Body of pancreas (tissue), 4 donors: ENCODE measurements at regions not wholly inside any gene's neighbourhood (a gene's known extent, or its start where the extent isn't known, plus 50 kb on each side); places are given as distances from the start of the nearest gene placed in this dataset.

Experiments used
- ATAC-seq: fragments of 150-250 bp; one replicate; pipeline ENCODE4 v1.9.1; 2016
- DNase-seq, 4 donors: peaks; one replicate each; pipeline ENCODE4 v3.0.0-alpha.2; 2019
- H3K27ac ChIP-seq, 4 donors: fragments of 200-600 bp; sonication (generic); 1 replicate in 3 of 4; 2 replicates in 1 of 4; pipeline versions ENCODE4 v1.5.1 to v1.6.1; 2016 to 2019; ENCODE audit warnings: mild to moderate bottlenecking in 1 of 4, mixed read lengths in 1 of 4, moderate library complexity in 1 of 4
- H3K27me3 ChIP-seq, 2 donors: fragments of 200-600 bp; sonication (generic); one replicate each; pipeline ENCODE4 v1.6.0; 2016; ENCODE audit warnings: mild to moderate bottlenecking in 1 of 2
- H3K36me3 ChIP-seq, 2 donors: fragments of 200-600 bp; sonication (generic); replicated peaks in 1 of 2; 2 replicates each; pipeline ENCODE4 v1.5.1; 2016; ENCODE audit warnings: low read depth in 2 of 2; ENCODE audit not compliant: insufficient read depth in 1 of 2
- H3K4me1 ChIP-seq: fragments of 200-600 bp; sonication (generic); one replicate; pipeline ENCODE4 v1.6.0; 2016
- H3K4me3 ChIP-seq, 2 donors: fragments of 200-600 bp; sonication (generic); 1 replicate in 1 of 2; 2 replicates in 1 of 2; pipeline ENCODE4 v1.5.1; 2016 to 2019
- H3K9me3 ChIP-seq, 3 donors: fragments of 200-600 bp; sonication (generic); 1 replicate in 2 of 3; 2 replicates in 1 of 3; pipeline ENCODE4 v1.5.1; 2016
- POLR2A ChIP-seq, 3 donors: fragments of 450-650 bp; IDR thresholded peaks; one replicate each; pipeline ENCODE4 v1.6.1; 2016; ENCODE audit warnings: antibody characterized with exemption in 3 of 3, mild to moderate bottlenecking in 2 of 3
- WGBS, 2 donors: methylation state at CpG; one replicate each; pipeline ENCODE4 v1.1.5; 2017; 5-methylcytosine and 5-hydroxymethylcytosine counted together
- intact Hi-C: fragments of 100-400 bp; cut with DNase I; formaldehyde crosslinking; loops from one replicate; pipeline ENCODE4 v1.15.1; 2023
- TF ChIP-seq, protein P1 (sequence below), 7 experiments: fragments of 450-650 bp in 4 of 7; fragments of 200-600 bp in 3 of 7; sonication (generic) in 3 of 7; IDR thresholded peaks; one replicate each; pipeline ENCODE4 v1.5.1; 2016 to 2019; ENCODE audit warnings: antibody characterized with exemption in 7 of 7

DNA sequence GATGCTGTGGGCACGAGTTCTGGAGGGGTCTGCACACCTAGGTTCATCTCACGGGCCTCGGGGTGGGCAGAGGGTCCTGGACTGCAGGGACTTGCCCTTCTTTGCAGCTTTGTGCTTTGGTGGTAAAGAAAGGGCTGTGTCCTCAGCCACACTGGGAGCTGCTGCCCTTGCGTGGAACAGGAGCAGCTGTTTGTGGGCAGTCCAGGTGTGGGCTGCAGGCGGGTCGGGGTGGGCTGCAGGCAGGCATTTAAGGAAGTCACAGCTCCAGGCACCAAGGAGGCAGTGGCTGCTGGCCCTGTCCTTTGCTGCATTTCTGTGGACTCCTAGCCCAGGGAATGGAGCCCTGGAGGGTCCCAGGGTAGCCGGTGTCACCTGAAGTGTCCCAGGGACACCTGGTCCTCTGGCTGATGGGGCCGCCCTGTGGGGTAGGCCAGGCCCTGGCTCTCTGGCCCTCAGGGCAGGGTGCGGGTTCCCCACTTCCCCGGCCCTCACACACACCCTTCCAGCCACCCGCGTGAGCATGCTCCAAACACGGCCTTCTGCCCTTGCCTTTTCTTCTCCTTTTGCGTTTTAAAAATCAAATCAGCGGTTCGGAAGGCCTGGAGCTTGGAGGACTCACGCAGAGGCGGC, 1240.3 kb downstream of the BRD1 start:
- intact Hi-C loops = loop anchor here (10.0 kb wide), 1 partner anchor 717 kb away; no protein-coding TSS in a partner anchor
- DNase-seq = no peak

DNA sequence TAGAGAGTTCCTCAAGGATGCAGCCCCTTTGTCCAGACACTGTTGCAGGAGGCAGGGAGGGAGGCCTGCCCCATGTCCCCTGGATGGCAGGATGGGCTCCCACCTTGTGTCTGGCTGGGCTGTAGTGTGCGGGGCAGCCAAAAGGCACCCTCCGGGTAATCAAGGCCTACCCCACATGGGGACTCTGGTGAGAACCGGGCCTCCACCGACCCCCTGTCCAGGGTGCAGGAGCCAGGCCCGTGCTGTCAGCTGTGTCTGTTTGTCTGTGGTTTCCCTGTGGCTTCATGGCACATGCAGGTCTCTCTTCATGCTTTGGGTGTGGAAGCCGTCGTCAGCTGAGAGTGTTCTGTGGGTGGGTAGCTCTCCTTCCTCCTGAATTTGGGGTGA, 1240.9 kb downstream of the BRD1 start:
- Histone ChIP-seq H3K27me3 (no peaks in the 10 kb centered on the region), H3K9me3 (no peaks in the 10 kb centered on the region), H3K4me3 (no peak overlapping the region), H3K36me3 (no peaks in the 10 kb centered on the region), H3K27ac (no peak overlapping the region), H3K4me1 (no peaks in the 10 kb centered on the region)
- DNase-seq (no peak), ATAC-seq (no peak)
- no peak for TF ChIP-seq POLR2A (IDR thresholded peaks at IDR 0.05)
- TF ChIP-seq, protein P1, sequence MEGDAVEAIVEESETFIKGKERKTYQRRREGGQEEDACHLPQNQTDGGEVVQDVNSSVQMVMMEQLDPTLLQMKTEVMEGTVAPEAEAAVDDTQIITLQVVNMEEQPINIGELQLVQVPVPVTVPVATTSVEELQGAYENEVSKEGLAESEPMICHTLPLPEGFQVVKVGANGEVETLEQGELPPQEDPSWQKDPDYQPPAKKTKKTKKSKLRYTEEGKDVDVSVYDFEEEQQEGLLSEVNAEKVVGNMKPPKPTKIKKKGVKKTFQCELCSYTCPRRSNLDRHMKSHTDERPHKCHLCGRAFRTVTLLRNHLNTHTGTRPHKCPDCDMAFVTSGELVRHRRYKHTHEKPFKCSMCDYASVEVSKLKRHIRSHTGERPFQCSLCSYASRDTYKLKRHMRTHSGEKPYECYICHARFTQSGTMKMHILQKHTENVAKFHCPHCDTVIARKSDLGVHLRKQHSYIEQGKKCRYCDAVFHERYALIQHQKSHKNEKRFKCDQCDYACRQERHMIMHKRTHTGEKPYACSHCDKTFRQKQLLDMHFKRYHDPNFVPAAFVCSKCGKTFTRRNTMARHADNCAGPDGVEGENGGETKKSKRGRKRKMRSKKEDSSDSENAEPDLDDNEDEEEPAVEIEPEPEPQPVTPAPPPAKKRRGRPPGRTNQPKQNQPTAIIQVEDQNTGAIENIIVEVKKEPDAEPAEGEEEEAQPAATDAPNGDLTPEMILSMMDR (IDR thresholded peaks at IDR 0.05) = no peak
- intact Hi-C loops = loop anchor here (10.0 kb wide), 1 partner anchor 718 kb away; no protein-coding TSS in a partner anchor
- WGBS, 2 donors = 64% methylated on average over 7 of the region's 7 CpGs; no CpG with 5 or more reads in 1 of the 2 donors

More for the DNA sequence above, 1240.3 kb downstream of the BRD1 start:
- H3K9me3 ChIP-seq = no peaks in the 10 kb centered on the region
- ATAC-seq = no peak
- H3K36me3 ChIP-seq = no peaks in the 10 kb centered on the region
- no peaks in the 10 kb centered on the region for H3K4me1 ChIP-seq
- no peak overlapping the region for H3K27ac ChIP-seq
- 71 to 78% methylated on average over 11 to 18 of the region's 18 CpGs for WGBS, 2 donors
- H3K27me3 ChIP-seq = no peaks in the 10 kb centered on the region
- no peak overlapping the region for H3K4me3 ChIP-seq
- no peak for TF ChIP-seq POLR2A (IDR thresholded peaks at IDR 0.05)
- TF ChIP-seq, protein P1 (IDR thresholded peaks at IDR 0.05) = no peak

- no peak overlapping the region for H3K27ac ChIP-seq
- TF ChIP-seq POLR2A (IDR thresholded peaks at IDR 0.05) = no peak
- TF ChIP-seq, protein P1 (IDR thresholded peaks at IDR 0.05) = no peak
- H3K36me3 ChIP-seq = no peaks in the 10 kb centered on the region
- ATAC-seq = no peak
- DNase-seq = no peak
- 54 to 85% methylated on average over 5 to 21 of the region's 21 CpGs for WGBS, 2 donors
- no peaks in the 10 kb centered on the region for H3K9me3 ChIP-seq
- intact Hi-C loops = loop anchor here (10.0 kb wide), 1 partner anchor 719 kb away; no protein-coding TSS in a partner anchor
- no peaks in the 10 kb centered on the region for H3K27me3 ChIP-seq
- no peak overlapping the region for H3K4me3 ChIP-seq
- no peaks in the 10 kb centered on the region for H3K4me1 ChIP-seq
These were observed 1241.5 kb downstream of the BRD1 start for GRCh38 chr22:48585916-48586798.

DNA sequence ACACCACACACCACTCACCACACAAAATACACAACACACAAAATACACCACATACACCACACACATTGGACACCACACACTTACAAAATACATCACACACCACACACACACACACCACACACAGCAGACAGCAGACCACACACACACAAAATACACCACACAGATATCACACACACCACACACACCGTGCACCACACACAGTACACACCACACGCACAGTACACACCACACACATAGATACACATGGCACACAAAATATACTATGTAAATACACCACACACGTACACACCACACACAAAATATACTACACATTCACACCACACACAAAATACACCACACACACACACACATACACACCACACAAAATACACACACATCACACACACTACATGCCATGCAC, 1243.5 kb downstream of the BRD1 start:
- DNase-seq (no peak), ATAC-seq (no peak)
- 74 to 82% methylated on average over 3 of the region's 3 CpGs for WGBS, 2 donors
- Histone ChIP-seq H3K27me3 (no peaks in the 10 kb centered on the region), H3K9me3 (no peaks in the 10 kb centered on the region), H3K4me1 (no peaks in the 10 kb centered on the region), H3K4me3 (no peak overlapping the region), H3K27ac (no peak overlapping the region), H3K36me3 (no peaks in the 10 kb centered on the region)
- TF ChIP-seq, protein P1 (IDR thresholded peaks at IDR 0.05) = no peak
- TF ChIP-seq POLR2A (IDR thresholded peaks at IDR 0.05) = no peak
- intact Hi-C loops = loop anchor here (10.0 kb wide), 1 partner anchor 721 kb away; no protein-coding TSS in a partner anchor
